ENCODE measurements at regions not wholly inside any gene's neighbourhood (a gene's known extent, or its start where the extent isn't known, plus 50 kb on each side); places are given as distances from the start of the nearest gene placed in this dataset.

DNA sequence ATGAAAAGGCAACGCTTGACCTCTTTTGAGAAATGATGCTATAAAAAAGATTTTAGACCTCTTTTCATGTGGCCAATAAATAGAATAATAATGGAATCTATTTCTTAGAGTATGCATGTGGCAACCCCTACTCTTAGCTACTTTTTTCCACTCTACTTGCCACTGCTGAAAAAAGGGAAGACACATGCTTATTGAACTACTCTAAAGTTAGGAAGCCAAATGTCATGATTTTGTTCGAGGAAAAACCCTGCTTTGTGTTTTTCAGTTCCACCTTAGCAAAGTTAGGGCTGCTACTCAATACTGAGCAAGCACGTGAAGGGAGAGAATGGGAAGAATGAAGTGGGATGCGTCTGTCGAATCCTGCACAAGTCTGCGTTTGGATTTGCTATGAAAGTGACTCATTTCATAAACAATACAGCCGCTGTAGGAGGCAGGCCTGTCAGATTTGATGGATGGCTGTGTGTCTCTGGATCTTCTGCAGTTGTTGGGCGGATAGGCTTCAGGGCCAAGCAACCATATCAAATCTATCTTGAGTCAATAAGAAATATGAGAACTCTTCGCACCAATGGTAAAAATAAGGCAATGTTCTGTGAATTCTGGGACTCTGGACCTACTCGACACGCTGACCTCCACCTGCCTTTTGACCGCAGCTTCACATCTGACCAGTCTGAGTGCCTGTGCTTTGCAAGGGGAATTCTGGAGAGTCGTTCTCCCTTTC lies 333.6 kb downstream of the PIK3R1 start:
- intact Hi-C loops (cut with micrococcal nuclease) (no loop called here), in situ Hi-C loops (cut with MboI) (no loop called here)
- Histone ChIP-seq H3K4me1 (replicated peaks in 1 of 2; ENCODE audit: control insufficient read depth in 2 of 2, insufficient read depth in 2 of 2, low read length in 2 of 2) (peaks cover 4 to 6% of the 10 kb centered on the region in 2 experiments; a peak in 3 of 5 replicates), H3K36me3 (ENCODE audit: control insufficient read depth, insufficient read depth, low read length) (no peaks in the 10 kb centered on the region), H3K79me2 (ENCODE audit: control insufficient read depth, insufficient read depth, low read length) (no peaks in the 10 kb centered on the region), H4K20me1 (replicated peaks; ENCODE audit: control insufficient read depth, insufficient read depth, low read length) (no peaks in the 10 kb centered on the region), H3K27me3 (ENCODE audit: control insufficient read depth in 2 of 2, insufficient read depth in 2 of 2, low read length in 2 of 2) (peaks cover 4 to 13% of the 10 kb centered on the region in 2 experiments), H2AFZ (ENCODE audit: low read depth, low read length) (no peak overlapping the region), H3K9ac (ENCODE audit: insufficient read depth in 1 of 2, low read depth in 2 of 2, low read length in 2 of 2) (no peak overlapping the region), H3K27ac (ENCODE audit: extremely low read depth, low read depth, low read length) (no peak overlapping the region), H3K9me1 (ENCODE audit: control insufficient read depth, insufficient read depth, low read length) (no peaks in the 10 kb centered on the region), H3K4me3 (no peak overlapping the region), H3K4me2 (ENCODE audit: insufficient read depth, low read length) (no peak overlapping the region; the same call in 1 of the 2 replicates), H3K9me3 (replicated peaks; ENCODE audit: control insufficient read depth, insufficient read depth, low read depth, low read length) (no peaks in the 10 kb centered on the region)
- CTCF ChIA-PET (ENCODE audit: low intra/inter-chr PET ratio), result no interaction called here
- peak in 2 of 4 experiments; percentile 37 to 61 for DNase-seq (ENCODE audit: extremely low read depth in 1 of 4, low spot score in 3 of 4)
- POLR2A ChIA-PET, result interaction anchor here (0.6 to 0.7 kb wide), 2 partner anchors 15 to 289 kb away, joined by 3 read pairs; no protein-coding TSS in a partner anchor
- peak; percentile 82 for ATAC-seq
- BruUV-seq (replicated peaks), result no TSS peak
- under 1% methylated on average over 13 of the region's 13 CpGs for WGBS (ENCODE audit: insufficient coverage, low coverage, missing lambda C conversion rate)
- peak; percentile 87 for FAIRE-seq
- TF ChIP-seq MYC (IDR thresholded peaks at IDR 0.05; ENCODE audit: low read depth, low read length) (no peak), MYC (CRISPR knock-in tag; IDR thresholded peaks at IDR 0.05; ENCODE audit: borderline replicate concordance, low read depth) (no peak), SOX6 (IDR thresholded peaks at IDR 0.05) (peak; percentile 87), FOXA3 (CRISPR knock-in tag; conservative IDR thresholded peaks at IDR 0.05 in 1 of 2, IDR thresholded peaks at IDR 0.05 in 1 of 2) (peak; percentile 94 to 96), RCOR1 (IDR thresholded peaks at IDR 0.05; ENCODE audit: borderline replicate concordance in 1 of 2, low read depth in 2 of 2, low read length in 2 of 2) (peak in 1 of 2 experiments; percentile 58; a peak in 2 of 4 replicates), CTBP1 (IDR thresholded peaks at IDR 0.05; ENCODE audit: borderline replicate concordance) (peak; percentile 57; the same call in 1 of the 2 replicates), NRF1 (conservative IDR thresholded peaks at IDR 0.05 in 1 of 2, IDR thresholded peaks at IDR 0.05 in 1 of 2) (0 out of 4 replicates have a peak, but pooled peaks of 1 of the 2 experiments have one; percentile 15), CBFA2T3 (IDR thresholded peaks at IDR 0.05) (peak; percentile 46), NR2C2 (CRISPR knock-in tag; IDR thresholded peaks at IDR 0.05) (no peak), NR2C2 (tag; IDR thresholded peaks at IDR 0.05) (0 out of 2 replicates have a peak, but pooled peaks have one; percentile 14), KDM1A (IDR thresholded peaks at IDR 0.05) (peak; percentile 63 to 64; a peak in 3 of 4 replicates), MEIS2 (IDR thresholded peaks at IDR 0.05; ENCODE audit: partially characterized antibody) (peak; percentile 100), JUND (IDR thresholded peaks at IDR 0.05; ENCODE audit: borderline replicate concordance, low read depth, low read length) (peak; percentile 89), JUND (tag; IDR thresholded peaks at IDR 0.05; ENCODE audit: borderline replicate concordance, low read depth, low read length) (peak; percentile 90; the same call in 2 of the 3 replicates), ZNF354B (CRISPR knock-in tag; IDR thresholded peaks at IDR 0.05) (no peak), DPF2 (IDR thresholded peaks at IDR 0.05) (peak; percentile 63), BHLHE40 (IDR thresholded peaks at IDR 0.05; ENCODE audit: low read length) (peak; percentile 77), PHF8 (IDR thresholded peaks at IDR 0.05; ENCODE audit: borderline replicate concordance, low read length) (no peak), JUN (IDR thresholded peaks at IDR 0.05; ENCODE audit: borderline replicate concordance, low read depth, low read length) (peak; percentile 58; the same call in 1 of the 2 replicates), JUN (CRISPR knock-in tag; IDR thresholded peaks at IDR 0.05; ENCODE audit: borderline replicate concordance) (no peak), TEAD2 (tag; IDR thresholded peaks at IDR 0.05) (no peak), ZNF76 (CRISPR knock-in tag; IDR thresholded peaks at IDR 0.05; ENCODE audit: borderline replicate concordance) (no peak), HDAC1 (IDR thresholded peaks at IDR 0.05) (peak in 1 of 2 experiments; percentile 61; a peak in 1 of 4 replicates)
- TF ChIP-seq, protein P1, sequence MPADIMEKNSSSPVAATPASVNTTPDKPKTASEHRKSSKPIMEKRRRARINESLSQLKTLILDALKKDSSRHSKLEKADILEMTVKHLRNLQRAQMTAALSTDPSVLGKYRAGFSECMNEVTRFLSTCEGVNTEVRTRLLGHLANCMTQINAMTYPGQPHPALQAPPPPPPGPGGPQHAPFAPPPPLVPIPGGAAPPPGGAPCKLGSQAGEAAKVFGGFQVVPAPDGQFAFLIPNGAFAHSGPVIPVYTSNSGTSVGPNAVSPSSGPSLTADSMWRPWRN (IDR thresholded peaks at IDR 0.05; ENCODE audit: low read depth), result 0 out of 2 replicates have a peak, but pooled peaks have one; percentile 33

Measured in K562 (cell line).